Stimulated activated CD4-positive, alpha-beta T cell treated with anti-CD3 and anti-CD28 coated beads, Interleukin-4, amount 100 ng/mL, for 24 hours (primary cell): ENCODE measurements at regions not wholly inside any gene's neighbourhood (a gene's known extent, or its start where the extent isn't known, plus 50 kb on each side); places are given as distances from the start of the nearest gene placed in this dataset.

Source experiments
- DNase-seq: peaks from one replicate; pipeline ENCODE4 v3.0.0-alpha.2; 2020

DNA sequence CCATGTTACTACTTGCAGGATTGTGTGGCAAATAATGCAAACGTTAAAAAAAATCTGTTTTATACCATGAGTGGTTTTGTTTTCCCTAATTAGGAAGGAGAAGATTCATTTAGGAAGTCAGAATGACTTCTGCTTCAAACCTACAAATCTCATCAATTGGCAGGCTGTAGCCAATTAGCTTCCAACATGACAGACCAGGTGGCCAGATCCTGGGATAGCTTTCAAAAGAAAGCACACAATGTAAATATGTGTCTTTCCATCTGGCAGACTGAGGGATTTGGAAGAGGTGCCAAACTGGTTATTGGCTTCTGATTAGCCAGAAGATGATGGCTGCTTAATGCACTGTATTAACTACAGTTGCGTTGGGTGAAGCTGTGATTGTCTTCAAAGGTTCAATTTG is 432.8 kb downstream of the ANKRD50 start:
- no peak for DNase-seq

DNA sequence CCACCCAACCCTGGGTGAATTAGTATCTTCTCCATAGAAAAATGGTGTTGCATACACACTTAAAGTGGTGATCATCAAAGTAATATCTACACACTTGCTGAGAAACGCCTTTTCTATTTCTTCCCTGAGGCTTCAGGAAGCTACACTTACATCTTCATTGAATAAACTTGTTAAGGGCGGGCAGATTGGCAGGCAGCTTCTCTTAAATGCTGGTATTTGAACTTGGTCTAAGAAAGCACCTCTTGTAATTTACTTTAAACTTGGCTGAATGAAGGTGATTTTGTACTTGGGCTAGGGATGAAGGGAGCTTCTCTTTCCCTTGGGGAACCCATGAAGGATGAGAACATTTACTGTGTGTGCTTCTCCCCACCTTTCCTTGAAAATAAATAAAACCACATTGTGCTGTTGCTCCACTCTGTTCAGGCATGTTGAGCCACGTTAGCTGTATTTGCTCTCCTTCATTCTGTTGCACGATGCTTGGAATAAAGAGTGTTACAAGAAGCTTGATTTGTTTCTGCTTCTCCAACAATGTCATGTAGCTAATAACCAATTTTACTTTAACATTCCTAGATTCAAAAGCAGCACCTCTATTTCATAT is 430.1 kb downstream of the ANKRD50 start:
- no peak for DNase-seq

DNA sequence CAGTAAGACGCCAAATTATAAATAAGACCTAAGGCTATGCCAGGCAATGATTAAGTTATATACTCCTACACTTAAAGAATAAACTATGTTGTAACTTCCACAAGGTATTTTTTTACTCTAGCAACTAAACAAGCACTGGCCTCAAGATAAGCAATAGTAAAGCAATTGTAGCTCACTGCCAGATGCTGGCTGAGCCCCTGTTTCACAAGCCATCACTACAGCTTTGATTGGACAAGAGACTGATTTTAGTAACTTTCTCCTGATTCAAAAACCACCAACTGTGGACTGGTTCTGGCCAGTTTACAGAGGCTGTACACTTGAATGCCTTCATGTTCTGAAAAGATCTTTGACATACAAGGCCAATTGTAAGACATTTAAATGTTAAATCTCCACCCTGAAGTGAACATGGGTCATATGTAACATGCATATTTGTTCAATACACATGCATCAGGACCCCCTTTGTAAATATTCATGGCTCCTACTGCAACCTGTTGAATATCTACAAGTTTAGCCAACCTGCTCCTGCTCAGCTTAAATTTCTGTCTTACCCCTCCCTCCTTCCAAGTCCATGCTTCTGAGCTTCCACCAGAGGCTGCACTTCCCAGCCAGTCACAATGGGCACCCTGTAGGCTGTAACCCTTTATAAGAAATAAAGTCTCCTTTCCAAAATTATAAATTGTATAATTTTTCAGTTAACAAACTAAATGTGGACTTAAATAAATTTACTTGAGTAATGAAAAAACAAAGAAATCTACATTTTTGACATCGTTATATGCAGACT is 423.6 kb downstream of the ANKRD50 start:
- DNase-seq, result no peak

DNA sequence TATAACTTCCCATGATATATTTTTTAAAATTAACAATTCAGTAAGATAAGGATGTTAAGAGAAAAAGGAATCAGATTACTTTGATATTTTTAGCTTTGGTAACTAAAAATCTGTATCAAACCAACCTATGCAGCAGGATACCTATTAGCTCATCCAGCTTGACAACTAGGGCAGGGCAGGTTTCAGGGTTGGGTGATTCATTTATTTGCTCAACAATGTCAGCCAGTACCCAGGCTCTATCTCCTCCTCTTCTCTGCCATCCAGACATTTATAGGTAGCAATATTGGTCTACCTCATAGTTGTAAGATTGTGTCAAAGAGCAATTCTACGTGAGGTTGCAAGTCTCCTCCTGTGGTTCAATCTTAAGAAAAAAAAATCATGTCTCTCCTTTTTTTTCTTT is 421.9 kb downstream of the ANKRD50 start:
- DNase-seq, result no peak

DNA sequence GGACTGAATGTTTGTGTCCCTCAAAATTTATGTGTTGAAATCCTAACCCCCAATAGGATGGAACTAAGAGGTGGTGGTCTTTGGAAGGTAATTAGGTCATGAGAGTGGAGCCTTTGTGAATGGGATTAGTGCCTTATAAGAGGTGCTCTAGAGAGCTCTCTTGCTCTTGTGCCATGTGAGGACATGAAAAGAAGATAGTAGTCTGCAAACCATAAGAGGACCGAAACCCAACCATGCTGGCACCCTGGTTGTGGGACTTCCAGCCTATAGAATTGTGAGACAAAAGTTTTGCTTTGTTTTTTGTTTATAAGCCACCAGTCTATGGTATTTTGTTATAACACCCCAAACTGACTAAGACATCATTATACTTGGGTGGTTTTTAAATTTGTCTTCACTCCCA is 417.1 kb downstream of the ANKRD50 start:
- DNase-seq, result no peak

DNA sequence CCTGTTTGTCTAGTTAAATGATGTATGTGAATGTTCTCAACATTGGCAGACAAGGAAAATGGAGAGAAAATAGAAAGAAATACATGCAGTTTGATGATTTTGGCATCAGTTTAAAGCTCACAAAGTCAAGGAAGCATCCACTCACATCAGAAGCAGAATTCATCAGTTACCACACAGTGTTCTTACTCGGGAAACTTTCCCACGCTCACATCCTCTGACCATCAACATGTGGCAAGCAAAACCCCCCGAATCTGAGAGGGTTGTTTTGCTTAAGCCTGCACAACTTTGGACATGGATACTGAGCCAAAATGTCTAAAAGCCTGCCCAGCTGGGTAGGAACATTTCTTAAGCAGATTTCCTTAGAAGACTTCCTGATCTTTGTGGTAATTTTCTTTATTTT is 407.6 kb downstream of the ANKRD50 start:
- no peak for DNase-seq

DNA sequence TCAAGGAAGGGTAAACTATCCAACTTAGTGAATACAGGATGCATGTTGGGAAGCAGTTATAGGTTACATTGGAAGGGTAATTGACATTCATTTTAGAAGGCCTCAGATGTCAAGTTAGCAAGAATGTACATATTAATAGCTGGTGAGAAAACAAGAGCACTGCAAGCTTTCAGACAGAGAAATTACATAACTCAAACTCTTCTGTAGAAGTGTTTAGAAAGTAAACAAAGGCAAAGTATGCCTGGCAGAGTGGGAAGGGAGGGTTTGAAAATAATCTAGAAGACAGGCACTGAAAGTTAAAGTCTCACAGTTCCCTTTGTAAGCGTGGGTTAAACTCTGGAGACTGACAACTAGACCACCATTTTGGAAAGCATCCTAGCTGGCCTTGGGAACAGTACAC is 406.2 kb downstream of the ANKRD50 start:
- no peak for DNase-seq

DNA sequence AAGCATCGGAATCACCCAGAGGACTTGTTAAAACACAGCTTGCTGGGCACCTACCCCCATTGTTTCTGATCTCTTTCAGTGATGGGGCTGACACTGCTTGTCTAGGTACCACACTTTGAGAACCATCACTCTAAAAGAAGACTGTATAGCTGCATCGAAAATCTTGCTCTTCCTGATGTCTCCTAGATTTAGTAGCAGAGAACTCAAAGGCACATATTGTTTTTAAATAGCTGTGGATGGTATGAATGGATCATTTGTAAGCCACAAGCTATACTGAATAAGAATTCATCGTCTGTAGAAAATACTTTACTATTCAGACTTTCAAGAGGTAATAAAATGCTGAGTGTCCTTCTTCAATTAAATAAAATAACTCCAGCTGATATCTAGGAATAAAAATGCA is 405.4 kb downstream of the ANKRD50 start:
- no peak for DNase-seq

DNA sequence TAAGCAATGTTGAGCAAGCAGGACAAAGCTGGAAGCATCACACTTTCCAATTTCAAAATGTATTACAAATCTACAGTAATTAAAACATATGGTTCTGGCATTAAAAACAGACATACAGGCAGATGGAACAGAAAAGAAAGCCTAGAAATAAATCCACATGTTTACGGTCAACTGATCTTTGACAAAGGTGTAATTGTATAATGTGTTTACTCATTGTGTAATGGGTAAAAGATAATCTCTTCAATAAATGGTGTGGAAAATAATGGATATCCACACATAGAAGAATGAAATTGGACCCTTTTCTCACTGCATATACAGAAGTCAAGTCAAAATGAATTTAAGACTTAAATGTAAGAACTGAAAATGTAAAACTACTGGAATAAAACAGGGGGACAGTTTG is 394.2 kb downstream of the ANKRD50 start:
- DNase-seq, result no peak

DNA sequence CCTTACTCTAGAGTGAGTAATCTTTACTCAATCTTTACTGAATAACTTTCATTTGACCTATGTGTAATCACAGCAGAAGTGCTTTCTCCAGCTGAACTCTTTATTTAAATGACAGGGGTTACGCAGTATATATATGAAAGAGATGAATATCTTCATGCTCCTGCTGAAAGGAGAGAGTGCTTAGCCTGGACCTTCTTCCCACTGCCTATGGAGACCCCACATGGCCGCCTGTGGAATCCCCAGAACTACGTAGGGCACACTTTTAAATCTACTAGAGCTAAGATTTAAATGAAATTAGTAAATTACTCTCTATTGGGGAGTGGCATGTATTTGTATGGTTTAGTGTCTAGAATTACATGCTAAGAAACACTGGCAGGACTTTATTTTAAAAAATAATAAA is 391.2 kb downstream of the ANKRD50 start:
- no peak for DNase-seq

DNA sequence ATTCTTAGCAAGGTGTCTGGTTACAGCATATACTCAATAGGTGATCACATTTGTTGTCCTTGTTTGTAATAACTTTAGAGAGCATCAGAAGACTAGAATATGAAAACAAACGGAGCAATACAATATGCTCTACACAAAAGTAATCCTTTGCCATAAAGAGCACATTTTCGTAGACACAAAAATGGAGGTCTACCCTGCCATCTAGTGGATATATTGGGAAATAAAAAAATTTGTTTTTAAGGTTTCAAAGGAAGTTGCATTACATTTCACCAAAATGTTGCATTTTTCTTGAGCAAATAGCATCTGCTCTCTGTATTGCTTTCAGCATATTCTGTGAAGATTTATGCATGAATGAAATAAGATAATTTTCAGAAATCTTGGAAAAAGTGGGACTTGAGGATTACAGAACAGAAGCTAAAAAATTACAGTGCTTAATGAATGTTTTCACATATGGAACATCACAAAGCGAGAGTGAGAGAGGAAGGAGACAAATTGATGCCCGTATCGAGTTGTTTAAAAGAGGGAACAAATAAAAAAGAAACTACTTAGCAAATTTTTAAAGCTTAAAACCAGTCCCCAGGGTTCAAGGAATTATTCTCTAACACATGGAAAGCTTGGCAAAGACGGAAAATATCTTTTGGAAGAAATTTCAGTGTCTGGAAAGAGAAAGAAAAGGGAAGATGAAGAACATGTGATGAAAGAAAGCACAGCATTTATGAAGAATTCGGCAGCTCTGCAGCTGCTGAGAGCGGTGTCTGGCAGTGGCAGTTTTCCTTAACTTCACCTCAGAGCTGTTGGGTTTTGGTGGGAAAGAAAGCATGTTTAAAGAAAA is 390.1 kb downstream of the ANKRD50 start:
- DNase-seq, result no peak

DNA sequence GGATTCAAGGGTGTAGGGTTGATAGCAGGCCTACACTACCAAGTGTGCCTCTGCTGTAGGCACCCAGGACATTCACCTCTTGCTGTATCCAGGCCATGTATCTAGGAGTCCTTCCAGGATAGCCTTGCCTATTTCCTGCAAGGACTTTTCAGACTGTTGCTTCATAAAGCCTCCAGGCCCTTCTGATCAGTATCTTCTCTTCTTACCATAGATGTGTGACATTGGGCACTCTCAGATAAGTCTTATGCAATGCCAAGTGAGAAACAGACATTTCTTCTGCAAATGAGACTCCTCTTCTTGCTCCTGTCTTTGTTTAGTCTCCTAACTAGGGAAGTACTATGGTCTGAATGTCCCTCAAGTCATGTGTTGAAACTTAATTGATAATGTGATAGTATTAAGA is 386.8 kb downstream of the ANKRD50 start:
- no peak for DNase-seq

DNA sequence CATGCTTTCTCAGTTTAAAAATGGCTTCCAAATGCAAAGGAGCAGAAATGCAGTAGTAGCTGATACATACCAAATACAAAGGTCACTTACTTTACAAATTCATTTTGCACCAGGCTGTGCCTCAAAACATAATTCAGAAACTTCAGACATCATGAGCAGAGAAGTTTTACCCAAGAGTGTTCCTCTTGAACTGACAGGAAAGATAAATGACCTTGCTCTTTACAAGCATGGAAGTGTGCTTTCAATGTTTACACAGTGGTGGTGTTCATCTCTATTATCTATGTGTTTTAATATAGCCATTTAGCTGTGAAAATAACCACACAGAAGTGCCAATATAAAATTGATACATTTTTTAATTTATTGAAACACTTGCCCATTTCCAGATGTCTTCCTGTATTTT is 383.4 kb downstream of the ANKRD50 start:
- no peak for DNase-seq

DNA sequence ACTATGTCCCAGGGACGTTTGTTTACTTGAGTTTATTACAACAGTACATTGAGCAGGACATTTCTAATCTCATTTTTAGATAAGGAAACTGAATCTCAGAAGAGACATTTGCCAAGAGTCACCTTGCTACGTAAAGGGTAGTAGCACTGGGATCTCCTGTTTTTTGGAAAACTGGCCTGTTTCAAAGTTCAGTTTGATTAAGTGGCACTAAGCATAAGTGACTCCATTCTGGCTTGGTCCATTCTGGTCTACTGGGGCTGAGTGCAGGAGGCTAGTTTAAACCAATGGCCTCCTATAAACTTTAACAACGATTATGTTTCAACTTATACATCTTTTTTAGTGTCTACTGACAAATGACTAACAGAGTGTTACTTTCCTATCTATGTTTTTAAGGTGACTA is 382.5 kb downstream of the ANKRD50 start:
- DNase-seq, result no peak

DNA sequence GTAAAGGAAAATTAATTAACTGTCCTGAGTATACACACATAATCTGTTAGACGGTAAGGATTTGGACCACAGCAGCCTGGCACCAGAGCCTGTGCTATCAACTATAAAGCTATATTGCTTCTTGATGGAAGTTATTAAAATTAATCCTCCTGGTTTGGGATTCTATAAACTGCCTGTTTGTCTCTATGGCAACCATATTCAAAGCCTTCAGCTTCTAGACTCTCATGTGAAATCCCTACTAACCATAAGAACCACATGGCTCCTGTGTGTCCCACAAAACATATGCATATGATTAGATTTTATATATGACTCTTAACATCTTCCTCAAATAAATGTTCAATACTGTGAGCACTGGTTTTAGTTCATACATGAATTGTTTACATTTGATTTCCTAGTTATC is 380.8 kb downstream of the ANKRD50 start:
- DNase-seq, result no peak

DNA sequence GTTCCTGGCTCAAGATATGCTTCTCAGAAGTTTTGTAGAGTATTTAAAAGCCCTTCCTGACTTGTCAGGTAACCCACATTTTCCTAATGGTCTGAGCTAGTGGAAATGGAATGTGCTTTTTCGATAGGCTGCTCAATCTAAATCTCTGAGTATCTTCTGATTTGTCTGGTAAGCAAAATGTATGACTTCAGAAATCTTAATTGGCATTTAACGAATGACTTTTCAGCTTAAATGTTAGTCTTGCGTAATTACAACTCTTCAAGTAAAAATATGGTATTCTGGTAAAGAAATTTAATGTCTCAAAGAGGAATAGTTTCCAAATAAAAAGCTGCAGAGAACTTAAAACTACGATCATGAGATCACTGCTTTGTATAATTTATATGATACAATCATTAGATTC is 379.1 kb downstream of the ANKRD50 start:
- DNase-seq, result no peak

DNA sequence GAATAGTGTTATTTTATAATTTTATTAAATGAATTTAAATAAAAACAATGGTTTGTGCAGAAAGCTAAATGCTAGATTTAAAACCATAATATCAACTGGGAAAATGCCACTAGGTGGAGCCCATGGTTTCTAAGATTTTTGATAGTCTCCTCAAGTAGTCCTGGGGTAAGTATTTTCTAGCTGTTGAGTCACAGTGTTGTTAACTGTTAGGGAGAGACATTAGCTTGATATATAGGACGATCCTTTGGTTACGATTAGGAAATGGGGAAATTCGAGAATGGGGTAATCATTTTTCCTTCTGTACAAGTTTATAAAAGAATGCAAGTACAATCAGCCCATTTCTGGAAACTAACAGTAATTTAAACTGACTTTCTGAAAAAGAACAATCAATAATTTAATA is 378.4 kb downstream of the ANKRD50 start:
- DNase-seq, result no peak

DNA sequence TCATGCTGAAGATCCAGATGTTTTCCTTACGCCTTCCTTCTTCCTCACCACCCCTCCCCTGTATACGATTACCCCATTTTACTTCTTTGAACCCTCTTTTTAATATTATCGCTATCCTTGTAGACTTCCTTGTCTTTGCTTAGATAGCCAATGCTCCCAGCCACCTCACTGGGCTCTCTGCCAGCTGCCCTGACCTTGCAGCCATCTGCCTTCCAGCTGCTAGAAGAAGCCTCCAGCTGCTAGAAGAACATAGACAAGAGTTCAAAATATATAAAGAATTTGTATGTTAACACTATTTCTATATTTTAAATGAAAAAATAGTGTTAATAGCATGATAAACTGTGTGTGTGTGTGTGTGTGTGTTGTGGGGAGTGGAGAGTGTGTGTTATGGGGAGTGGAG is 374.7 kb downstream of the ANKRD50 start:
- DNase-seq, result no peak

DNA sequence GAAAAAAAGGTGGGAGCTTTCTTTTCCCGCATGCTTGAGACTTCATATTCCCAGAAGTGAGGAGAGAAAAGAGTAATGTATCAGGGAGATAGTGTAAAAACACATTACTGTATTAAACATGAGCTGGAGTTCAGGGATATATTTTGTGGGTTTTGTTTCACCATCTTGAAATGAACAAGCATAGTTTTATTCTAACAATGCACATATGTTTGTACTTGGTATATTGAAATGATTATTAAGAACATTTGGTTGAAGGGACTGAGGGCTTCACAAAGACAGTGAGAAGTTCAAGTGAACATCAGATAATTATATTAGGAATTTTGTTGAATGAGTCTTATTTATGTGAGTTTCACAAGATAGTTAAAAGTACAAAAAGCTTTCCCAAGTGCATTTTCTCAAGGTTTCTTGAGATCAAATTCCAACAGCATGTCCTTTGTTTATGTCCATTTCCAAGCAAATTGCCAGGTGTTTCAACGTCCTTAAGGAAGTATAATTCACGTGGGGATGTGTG is 368.8 kb downstream of the ANKRD50 start:
- DNase-seq, result no peak

DNA sequence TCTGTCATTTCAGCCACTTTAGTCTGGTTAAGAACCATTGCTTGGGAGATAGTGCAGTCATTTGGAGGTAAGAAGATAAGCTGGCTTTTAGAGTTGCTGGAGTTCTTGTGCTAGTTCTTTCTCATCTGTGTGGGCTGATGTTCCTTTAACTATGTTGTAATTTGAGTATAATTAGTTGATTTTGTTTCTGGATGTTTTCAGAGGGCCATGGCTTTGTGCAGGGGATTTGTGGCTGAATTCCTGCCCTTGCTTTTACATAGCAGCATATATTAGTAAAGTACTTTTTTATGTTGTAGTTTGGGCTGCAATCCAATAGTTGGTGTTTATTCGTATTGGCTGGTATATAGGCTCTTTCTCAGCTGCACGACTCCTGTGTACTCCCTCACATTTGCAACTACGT is 339.6 kb downstream of the ANKRD50 start:
- no peak for DNase-seq

DNA sequence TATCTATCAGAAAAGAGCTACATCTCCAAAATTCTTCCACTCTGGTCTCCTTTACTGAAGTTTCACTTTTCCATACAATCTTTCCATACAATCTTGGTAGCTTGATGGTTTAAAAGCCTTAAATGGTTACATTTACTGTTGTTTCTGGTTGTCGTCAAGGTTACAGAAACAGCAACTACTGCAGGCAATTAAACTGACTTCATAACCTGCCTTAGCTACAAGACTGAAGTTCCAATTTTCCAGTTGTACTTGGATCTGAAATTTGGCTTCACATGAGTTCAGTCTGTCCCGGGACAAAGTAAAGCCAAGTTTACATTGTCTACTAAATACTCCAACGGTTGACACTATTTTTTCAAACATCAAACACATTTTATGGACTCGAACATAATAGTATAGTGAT is 326.4 kb downstream of the ANKRD50 start:
- DNase-seq, result no peak

DNA sequence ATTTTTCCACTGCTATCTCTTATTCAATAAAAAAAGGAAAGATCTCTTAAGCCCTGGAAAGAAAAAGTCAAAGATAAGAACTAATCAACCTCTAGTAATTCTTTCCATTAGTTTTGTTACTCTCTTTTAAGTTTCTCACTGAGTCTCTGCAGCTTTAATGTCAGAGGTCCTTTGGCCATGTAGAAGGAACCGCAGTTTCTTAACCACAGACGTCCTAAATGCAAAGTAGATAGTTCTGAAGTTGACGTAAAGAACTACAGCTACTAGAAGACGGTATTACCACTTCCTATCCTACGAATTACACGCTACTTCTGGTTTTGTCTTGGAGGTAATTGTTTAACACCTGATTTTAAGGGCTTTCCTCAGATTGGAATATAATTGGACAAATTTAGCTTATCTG is 325.9 kb downstream of the ANKRD50 start:
- DNase-seq, result no peak

DNA sequence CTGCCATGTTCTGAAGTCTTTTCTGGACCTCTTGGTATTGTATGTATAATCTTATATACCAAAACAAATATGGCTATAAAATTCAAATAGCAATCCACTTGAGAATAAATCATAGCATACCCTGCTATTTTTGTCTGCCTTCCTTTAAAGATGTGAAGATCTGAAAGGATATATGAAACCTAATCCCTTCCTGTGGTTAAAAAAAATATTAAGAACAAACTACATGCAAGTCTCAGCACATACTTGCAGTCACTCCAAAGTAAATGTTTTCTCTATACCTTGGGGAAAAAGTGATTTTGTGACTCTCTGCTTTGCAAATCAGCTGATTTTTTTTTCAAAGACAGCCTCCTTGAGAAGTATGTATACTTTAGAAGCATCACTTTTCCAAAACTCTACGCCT is 322.9 kb downstream of the ANKRD50 start:
- no peak for DNase-seq

DNA sequence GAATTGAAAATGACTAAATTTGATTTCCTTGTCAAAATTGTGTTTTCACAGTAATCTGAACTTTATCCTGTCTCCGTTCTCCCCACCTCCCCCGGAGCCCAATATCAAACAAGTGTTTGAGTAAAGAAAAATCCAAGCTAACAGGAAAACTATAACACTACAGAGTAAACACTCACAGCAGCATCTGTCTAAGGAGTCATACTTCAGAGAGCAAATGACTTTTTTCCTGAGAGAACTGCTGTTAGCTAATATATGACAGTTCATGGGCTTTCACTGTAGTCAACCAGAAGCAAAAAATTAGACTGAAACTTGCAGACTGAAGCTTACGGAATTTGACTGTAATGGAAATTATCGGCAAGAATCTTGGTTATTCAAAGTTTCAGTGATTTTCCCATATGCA is 321.7 kb downstream of the ANKRD50 start:
- DNase-seq, result no peak
